ENCODE measurements at regions not wholly inside any gene's neighbourhood (a gene's known extent, or its start where the extent isn't known, plus 50 kb on each side); places are given as distances from the start of the nearest gene placed in this dataset.

- TF ChIP-seq EZH2 (IDR thresholded peaks at IDR 0.05), result no peak
- no peak for TF ChIP-seq POLR2AphosphoS5 (IDR thresholded peaks at IDR 0.05; ENCODE audit: borderline replicate concordance, low read depth, low read length)
- no peak for TF ChIP-seq FOXP2 (optimal IDR thresholded peaks at IDR 0.05; ENCODE audit: control extremely low read depth, extremely low read length, insufficient read depth)
These were observed 142.0 kb downstream of the RNASET2 start for GRCh38 chr6:166814390-166814789.
